HG02759 (cell line): ENCODE measurements at regions not wholly inside any gene's neighbourhood (a gene's known extent, or its start where the extent isn't known, plus 50 kb on each side); places are given as distances from the start of the nearest gene placed in this dataset.
A peak's percentile ranks its signal among the peaks of the same experiment; 100 is the strongest.
"Not testable (repeated sequence)": the region's sequence is repeated elsewhere in the genome, so short reads cannot be mapped to it uniquely, and the experiment has no call there.

Source experiments
- ATAC-seq: cut with Tn5 transposase; IDR thresholded peaks from one replicate; pipeline ENCODE4 v1.9.1; 2021; ENCODE audit warnings: mild to moderate bottlenecking, moderate library complexity; ENCODE audit not compliant: unreplicated experiment

GRCh38 chr9:31520301-31521085, 864.0 kb upstream of the ACO1 start:
- peak; percentile 51 for ATAC-seq

- no peak for ATAC-seq
Measured at GRCh38 chr9:31535651-31536050, 848.8 kb upstream of the ACO1 start.

- ATAC-seq = no peak
Measured at GRCh38 chr9:31536471-31536870, 848.0 kb upstream of the ACO1 start.

- no peak for ATAC-seq
Measured at GRCh38 chr9:31541721-31542281, 842.6 kb upstream of the ACO1 start.

- ATAC-seq = peak; percentile 100
Measured at GRCh38 chr9:31542384-31543055, 841.9 kb upstream of the ACO1 start.

- ATAC-seq = no peak
Measured at GRCh38 chr9:31554941-31555340, 829.5 kb upstream of the ACO1 start.

DNA sequence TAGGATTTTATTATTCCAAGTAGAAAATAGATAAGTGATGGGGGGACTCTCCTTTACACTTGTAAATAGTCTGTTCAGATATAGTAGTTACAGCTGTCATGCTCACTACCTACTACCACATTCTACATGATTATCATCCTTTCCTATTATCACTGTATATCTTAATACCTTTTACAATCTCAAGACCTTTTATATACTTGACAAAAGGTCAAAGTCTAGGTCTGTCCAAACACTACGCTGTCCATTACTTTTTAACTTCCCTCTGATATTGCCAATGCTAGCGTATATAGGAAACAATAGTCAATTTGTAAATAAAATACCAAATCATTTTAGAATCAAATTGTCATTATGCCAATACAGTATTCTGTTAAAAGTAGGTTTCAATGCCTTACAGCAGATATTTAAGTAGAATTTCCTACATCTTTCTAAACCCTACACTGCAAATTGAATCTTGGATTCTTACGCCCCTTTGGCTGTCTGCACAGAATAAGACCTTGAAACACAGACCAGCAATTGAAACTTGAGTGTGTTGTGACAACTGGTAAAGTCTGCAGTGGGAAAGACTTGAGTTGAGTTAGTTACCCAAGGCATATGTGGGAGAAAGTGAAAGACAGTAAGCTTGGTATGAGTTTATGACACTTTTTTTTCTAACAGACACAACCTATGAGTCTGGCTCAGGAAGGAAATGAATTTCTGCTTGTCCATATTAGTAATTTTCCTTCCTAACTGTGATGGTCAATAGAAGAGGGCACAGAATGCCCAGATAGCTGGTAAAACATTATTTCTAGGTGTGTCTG, 827.6 kb upstream of the ACO1 start:
- no peak for ATAC-seq

- ATAC-seq = not testable (repeated sequence)
Measured at GRCh38 chr9:31572190-31572589, 812.3 kb upstream of the ACO1 start.

GRCh38 chr9:31573561-31573960, 810.9 kb upstream of the ACO1 start:
- ATAC-seq = no peak

- ATAC-seq = no peak
Measured at GRCh38 chr9:31574006-31574765, 810.3 kb upstream of the ACO1 start.

- no peak for ATAC-seq
Measured at GRCh38 chr9:31582071-31582470, 802.4 kb upstream of the ACO1 start.

DNA sequence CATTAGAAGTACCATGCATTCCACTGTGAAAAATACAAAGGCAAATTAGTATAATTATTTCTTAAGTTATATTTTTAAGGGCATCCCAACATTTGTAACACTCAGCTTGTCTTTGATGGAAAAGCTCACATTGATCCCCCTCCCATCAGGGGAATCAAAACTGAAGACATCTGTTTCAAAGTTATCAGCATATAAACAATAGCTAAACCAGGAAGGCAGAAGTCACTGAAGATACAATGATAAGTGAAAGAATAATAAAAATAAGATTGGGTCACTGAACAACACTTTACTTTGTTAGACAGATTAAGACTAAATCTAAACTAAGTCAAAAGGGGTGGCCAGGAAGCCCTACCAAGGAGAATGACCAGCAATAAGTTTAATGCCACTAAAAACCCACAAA, 801.9 kb upstream of the ACO1 start:
- ATAC-seq = no peak

DNA sequence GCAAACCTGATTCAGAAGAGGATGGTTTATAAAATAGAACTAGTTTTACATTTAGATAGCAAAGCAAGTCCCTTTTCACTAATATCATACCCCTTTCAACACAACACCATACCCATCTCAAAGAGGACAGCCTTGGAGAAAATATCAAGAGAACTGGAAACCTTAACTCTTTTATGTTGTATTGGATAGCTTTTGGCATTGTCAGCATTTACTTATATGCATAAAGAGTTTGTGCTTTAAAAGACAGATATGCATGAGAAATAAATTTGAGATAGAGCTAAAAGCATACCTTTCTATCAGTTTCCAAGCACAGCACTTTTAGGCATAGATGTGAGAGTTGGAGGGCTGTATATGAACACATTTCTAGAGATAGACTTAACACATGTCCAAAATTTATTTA, 799.3 kb upstream of the ACO1 start:
- no peak for ATAC-seq

GRCh38 chr9:31587146-31587545, 797.3 kb upstream of the ACO1 start:
- ATAC-seq = no peak

- no peak for ATAC-seq
Measured at GRCh38 chr9:31588006-31588405, 796.4 kb upstream of the ACO1 start.

GRCh38 chr9:31588756-31589155, 795.7 kb upstream of the ACO1 start:
- ATAC-seq = no peak

- ATAC-seq = no peak
Measured at GRCh38 chr9:31590091-31590490, 794.4 kb upstream of the ACO1 start.

DNA sequence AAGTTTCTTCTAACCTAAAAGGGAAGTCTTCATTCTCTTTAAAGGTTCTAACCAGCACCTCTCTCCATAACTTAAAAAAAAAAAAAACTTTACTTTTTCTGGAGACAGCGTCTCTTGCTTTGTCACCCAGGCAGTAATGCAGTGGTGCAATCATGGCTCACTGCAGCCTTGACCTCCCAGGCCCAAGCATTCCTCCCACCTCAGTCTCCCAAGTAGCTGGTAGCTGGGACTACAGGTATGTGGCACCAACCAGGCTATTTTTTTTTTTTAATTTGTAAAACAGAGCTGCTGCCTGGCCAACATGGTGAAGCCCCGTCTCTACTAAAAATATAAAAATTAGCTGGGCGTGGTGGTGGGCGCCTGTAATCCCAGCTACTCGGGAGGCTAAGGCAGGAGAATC, 787.4 kb upstream of the ACO1 start:
- not testable (repeated sequence) for ATAC-seq

DNA sequence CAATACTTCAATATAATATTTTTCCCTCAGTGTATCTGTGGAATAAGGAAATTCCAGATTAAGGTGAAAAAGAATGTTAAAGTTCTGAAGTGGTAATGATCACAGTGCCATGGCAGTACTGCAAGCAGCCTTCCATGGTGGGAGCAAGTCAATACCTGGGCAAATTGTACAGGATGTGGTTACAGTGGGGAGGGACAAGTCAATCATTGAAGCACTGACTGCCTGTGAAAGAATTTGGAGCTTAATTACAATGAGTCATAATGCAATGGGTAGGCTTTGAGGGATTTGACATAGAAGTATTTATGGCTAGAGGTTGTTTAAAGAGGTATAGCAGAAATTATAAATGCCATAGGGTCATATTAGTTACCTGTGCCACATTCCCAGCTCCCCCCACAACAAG, 786.5 kb upstream of the ACO1 start:
- ATAC-seq = peak; percentile 81

DNA sequence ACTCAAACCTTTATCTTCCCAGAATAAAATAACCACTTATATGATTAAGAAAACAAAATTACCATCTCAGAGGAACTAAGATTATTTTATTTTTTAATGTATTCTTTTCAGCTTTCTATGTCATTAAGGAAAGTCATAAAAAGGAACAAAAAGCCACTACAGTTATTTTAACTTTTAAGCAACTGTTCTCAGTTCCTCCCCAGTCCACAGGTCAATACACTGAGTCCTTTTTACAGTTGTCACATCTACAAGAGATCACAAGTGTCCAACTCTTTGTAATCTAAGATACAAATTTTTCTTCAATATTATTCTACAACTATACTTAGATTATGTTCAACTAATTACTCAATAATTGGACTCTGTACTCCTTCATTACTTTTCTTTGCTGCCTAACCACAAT, 782.8 kb upstream of the ACO1 start:
- ATAC-seq = no peak

DNA sequence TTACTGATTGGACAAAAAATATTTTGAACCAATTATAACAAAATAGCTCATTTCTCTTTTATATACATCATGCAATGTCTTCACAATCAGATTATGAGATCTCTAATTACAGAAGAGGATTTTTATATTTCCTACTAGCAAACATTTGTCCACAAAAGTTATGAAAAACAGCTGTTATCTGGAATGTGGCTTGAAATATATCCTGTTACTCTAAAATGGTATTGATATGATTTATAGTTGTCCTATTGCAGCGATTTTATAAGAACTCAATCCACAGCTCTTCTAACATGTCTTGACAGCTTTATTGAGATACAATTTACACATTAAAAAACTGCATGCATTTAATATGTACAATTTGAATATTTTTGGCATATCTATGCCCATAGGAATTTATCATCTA, 779.9 kb upstream of the ACO1 start:
- ATAC-seq = no peak
